Activated B cell treated with CpG ODN at 0.5 μM for 24 hours (primary cell): ENCODE measurements at regions not wholly inside any gene's neighbourhood (a gene's known extent, or its start where the extent isn't known, plus 50 kb on each side); places are given as distances from the start of the nearest gene placed in this dataset.

Experiments used
- ATAC-seq: fragments of 200-7000 bp; cut with Tn5 transposase; one replicate; pipeline ENCODE4 v1.10.0; 2021; ENCODE audit warnings: low read depth, mild to moderate bottlenecking, moderate library complexity
- CTCF ChIA-PET: fragments of 350-600 bp; sonication (Branson Sonifier 250); formaldehyde crosslinking; loops from one replicate; lab custom pipeline; 2021; ENCODE audit warnings: antibody characterized with exemption; lab: Charles Lee
- POLR2A ChIA-PET: fragments of 350-600 bp; sonication (Branson Sonifier 250); formaldehyde crosslinking; loops from one replicate; lab custom pipeline; 2021; ENCODE audit warnings: antibody characterized with exemption; lab: Charles Lee
- DNase-seq: peaks from one replicate; pipeline ENCODE4 v3.0.0; 2022
- H3K27ac Mint-ChIP-seq: one replicate; pipeline ENCODE4 v1.8.0; 2020; ENCODE audit warnings: mixed read lengths
- H3K27me3 Mint-ChIP-seq: one replicate; pipeline ENCODE4 v1.8.0; 2021; ENCODE audit warnings: mixed read lengths
- H3K36me3 Mint-ChIP-seq: one replicate; pipeline ENCODE4 v1.8.0; 2021; ENCODE audit warnings: low read depth, mixed read lengths
- H3K4me1 Mint-ChIP-seq: one replicate; pipeline ENCODE4 v1.8.0; 2021; ENCODE audit warnings: mixed read lengths
- H3K4me3 Mint-ChIP-seq: one replicate; pipeline ENCODE4 v1.8.0; 2020; ENCODE audit warnings: mild to moderate bottlenecking, mixed read lengths
- H3K9me3 Mint-ChIP-seq: one replicate; pipeline ENCODE4 v1.8.0; 2020; ENCODE audit warnings: mixed read lengths
- CTCF ChIP-seq: fragments of 200-600 bp; IDR thresholded peaks from one replicate; pipeline ENCODE4 v1.8.0; 2022; ENCODE audit warnings: antibody characterized with exemption, mild to moderate bottlenecking
- intact Hi-C: fragments of 100-400 bp; cut with micrococcal nuclease; formaldehyde crosslinking; loops from one replicate; pipeline ENCODE4 v1.15.1; 2024

DNA sequence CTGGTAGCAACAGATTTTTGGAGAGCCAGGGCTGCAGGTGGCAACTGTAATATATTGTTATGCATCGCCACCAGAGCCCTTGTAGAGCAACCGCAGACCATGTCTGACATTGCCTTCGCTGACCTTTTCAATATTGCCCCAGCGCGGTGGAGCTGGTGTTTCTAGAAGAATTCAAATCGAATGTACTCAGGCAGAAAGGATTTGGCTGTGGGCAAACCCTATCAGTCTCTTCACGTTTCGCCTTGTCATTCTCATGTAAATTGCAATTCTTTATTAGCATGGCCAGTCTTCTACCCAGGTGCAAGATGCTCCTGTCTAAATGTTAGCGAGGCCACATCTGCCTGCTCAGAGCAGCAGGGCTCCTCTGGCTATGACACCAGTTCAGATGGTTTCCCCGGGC, 490.2 kb upstream of the AUTS2 start:
- DNase-seq (no peak), ATAC-seq (no peak)
- ChIA-PET POLR2A (no interaction called here), CTCF (no interaction called here)
- Mint-ChIP-seq H3K36me3 (no peaks in the 10 kb centered on the region), H3K27me3 (no peaks in the 10 kb centered on the region), H3K4me3 (no peak overlapping the region), H3K4me1 (no peaks in the 10 kb centered on the region), H3K9me3 (peaks cover 3% of the 10 kb centered on the region), H3K27ac (no peak overlapping the region)
- no peak for TF ChIP-seq CTCF
- intact Hi-C loops, result no loop called here

DNA sequence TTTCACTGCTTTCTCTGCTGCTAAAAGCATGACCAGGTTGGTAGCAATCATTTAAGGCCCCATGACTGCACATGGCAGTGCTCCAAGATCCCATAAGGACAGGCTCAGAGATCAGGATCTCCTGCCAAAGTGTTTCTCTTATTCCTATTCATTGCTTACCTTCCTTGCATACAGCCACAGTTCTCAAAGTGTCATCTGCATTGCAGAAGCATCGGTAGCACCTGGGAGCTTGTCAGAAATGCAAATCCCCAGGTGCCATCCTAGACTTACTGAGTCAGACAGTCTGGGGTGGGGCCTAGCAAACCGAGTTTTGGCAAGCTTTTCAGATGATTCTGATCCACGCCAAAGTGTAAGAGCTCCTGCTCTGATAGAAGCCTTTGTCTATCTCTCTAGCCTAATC, 489.0 kb upstream of the AUTS2 start:
- ChIA-PET POLR2A (no interaction called here), CTCF (no interaction called here)
- ATAC-seq (no peak), DNase-seq (no peak)
- H3K4me3 Mint-ChIP-seq, result no peak overlapping the region
- peaks cover 6% of the 10 kb centered on the region for H3K9me3 Mint-ChIP-seq
- no peaks in the 10 kb centered on the region for H3K27me3 Mint-ChIP-seq
- intact Hi-C loops, result no loop called here
- no peak for TF ChIP-seq CTCF
- H3K4me1 Mint-ChIP-seq, result no peaks in the 10 kb centered on the region
- no peak overlapping the region for H3K27ac Mint-ChIP-seq
- no peaks in the 10 kb centered on the region for H3K36me3 Mint-ChIP-seq

DNA sequence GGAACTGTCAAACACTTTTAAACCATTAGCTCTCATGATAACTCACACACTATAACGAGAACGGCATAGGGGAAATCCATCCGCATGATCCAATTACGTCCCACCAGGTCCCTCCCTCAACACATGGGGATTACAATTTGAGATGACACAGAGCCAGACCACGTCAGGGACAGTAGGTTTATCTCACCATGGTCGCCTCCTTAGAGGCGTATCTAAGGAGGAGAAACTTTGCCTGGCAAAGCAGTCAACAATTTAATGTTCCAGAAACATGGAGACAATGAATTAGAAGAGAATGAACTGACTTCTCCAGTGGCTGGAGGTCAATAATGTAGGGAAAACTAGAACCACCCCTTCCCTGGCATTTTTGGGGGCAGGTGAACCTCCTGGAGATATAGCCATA, 488.4 kb upstream of the AUTS2 start:
- intact Hi-C loops, result no loop called here
- H3K36me3 Mint-ChIP-seq, result no peaks in the 10 kb centered on the region

DNA sequence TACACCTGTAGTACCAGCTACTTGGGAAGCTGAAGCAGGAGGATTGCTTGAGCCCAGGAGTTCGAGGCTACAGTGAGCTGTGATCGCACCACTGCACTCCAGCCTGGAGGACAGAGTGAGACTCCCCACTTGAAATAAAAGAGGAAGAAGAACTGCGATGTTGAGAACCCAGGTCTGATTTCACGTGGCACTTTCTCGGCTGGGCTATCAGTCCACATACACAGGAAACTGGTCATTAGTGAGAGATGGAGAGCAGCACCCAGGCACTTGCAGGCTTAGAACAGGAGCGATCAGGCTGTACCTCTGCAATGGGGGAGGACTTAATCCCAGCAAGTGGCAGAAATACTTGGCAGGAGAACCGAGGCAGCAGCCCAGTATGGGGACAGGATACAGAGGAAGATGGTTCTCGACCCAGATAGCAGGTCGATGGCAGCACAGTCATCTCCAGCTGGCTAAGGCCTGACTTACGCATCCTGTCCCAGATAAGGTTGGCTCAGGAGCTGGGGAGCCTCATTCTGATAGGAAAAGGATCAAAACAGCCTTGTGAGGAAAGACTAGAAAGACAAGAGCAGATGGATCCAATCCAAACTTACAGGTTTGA, 487.7 kb upstream of the AUTS2 start:
- Mint-ChIP-seq H3K4me1 (no peaks in the 10 kb centered on the region), H3K4me3 (no peak overlapping the region), H3K27ac (no peak overlapping the region), H3K9me3 (peaks cover 7% of the 10 kb centered on the region), H3K27me3 (no peaks in the 10 kb centered on the region), H3K36me3 (no peaks in the 10 kb centered on the region)
- ATAC-seq (no peak), DNase-seq (no peak)
- POLR2A ChIA-PET, result no interaction called here
- CTCF ChIA-PET, result no interaction called here
- no peak for TF ChIP-seq CTCF
- intact Hi-C loops, result no loop called here

More for the DNA sequence above, 488.4 kb upstream of the AUTS2 start:
- no peak overlapping the region for H3K4me3 Mint-ChIP-seq
- no peaks in the 10 kb centered on the region for H3K27me3 Mint-ChIP-seq
- H3K4me1 Mint-ChIP-seq, result no peaks in the 10 kb centered on the region
- no peak for DNase-seq
- peaks cover 7% of the 10 kb centered on the region for H3K9me3 Mint-ChIP-seq
- no peak for ATAC-seq
- TF ChIP-seq CTCF, result no peak
- no peak overlapping the region for H3K27ac Mint-ChIP-seq
- ChIA-PET POLR2A (no interaction called here), CTCF (no interaction called here)

DNA sequence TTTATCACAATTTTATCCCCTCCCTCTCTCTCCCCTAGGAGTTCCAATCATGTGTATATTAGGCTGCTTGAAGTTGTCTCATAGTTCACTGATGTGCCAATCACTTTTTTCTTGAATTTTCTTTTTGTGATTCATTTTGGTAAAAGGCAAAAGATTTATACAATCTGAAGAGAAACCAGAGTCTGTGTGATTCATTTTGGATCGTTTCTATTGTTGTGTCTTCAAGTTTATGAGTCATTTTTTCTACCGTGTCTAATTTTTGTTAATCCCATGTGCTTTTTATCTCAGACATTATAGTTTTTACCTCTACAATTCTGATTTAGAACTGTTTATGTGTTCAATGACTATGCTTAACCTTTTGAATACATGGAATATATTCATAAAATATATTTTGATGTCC, 483.9 kb upstream of the AUTS2 start:
- ChIA-PET CTCF (no interaction called here), POLR2A (no interaction called here)
- peaks cover 7% of the 10 kb centered on the region for H3K9me3 Mint-ChIP-seq
- H3K36me3 Mint-ChIP-seq, result no peaks in the 10 kb centered on the region
- ATAC-seq (no peak), DNase-seq (no peak)
- H3K27me3 Mint-ChIP-seq, result peaks cover 2% of the 10 kb centered on the region
- H3K27ac Mint-ChIP-seq, result no peak overlapping the region
- H3K4me3 Mint-ChIP-seq, result no peak overlapping the region
- TF ChIP-seq CTCF, result no peak
- no peaks in the 10 kb centered on the region for H3K4me1 Mint-ChIP-seq
- intact Hi-C loops, result no loop called here
